Adrenal gland (tissue), 9 donors: ENCODE measurements at regions not wholly inside any gene's neighbourhood (a gene's known extent, or its start where the extent isn't known, plus 50 kb on each side); places are given as distances from the start of the nearest gene placed in this dataset.

Experiments
- DNase-seq, 7 donors: peaks; one replicate each; pipeline ENCODE4 v3.0.0-alpha.2; 2019 to 2020
- H3K27ac ChIP-seq, 5 donors: fragments of 200-600 bp; sonication (generic) in 4 of 5; 1 replicate in 3 of 5; 2 replicates in 2 of 5; pipeline versions ENCODE4 v1.5.1 to v1.8.0; 2016 to 2020; ENCODE audit warnings: mild to moderate bottlenecking in 1 of 5
- H3K27me3 ChIP-seq: fragments of 200-600 bp; 2 replicates; pipeline ENCODE4 v1.8.0; 2021
- H3K36me3 ChIP-seq, 2 donors: fragments of 200-600 bp; replicated peaks in 1 of 2; 1 replicate in 1 of 2; 2 replicates in 1 of 2; pipeline versions ENCODE4 v1.5.1 to v1.8.0; 2018 to 2022
- H3K4me1 ChIP-seq, 2 donors: fragments of 200-600 bp; replicated peaks in 1 of 2; 1 replicate in 1 of 2; 2 replicates in 1 of 2; pipeline versions ENCODE4 v1.5.1 to v1.8.0; 2018 to 2021
- H3K4me3 ChIP-seq, 4 donors: fragments of 200-600 bp; sonication (generic) in 3 of 4; one replicate each; pipeline ENCODE4 v1.5.1; 2016 to 2018
- H3K9me3 ChIP-seq, 3 donors: fragments of 200-600 bp; sonication (generic) in 1 of 3; replicated peaks in 1 of 3; 1 replicate in 2 of 3; 2 replicates in 1 of 3; pipeline versions ENCODE4 v1.5.1 to v1.8.0; 2016 to 2021
- POLR2A ChIP-seq, 2 donors: fragments of 450-650 bp; IDR thresholded peaks; one replicate each; pipeline ENCODE4 v1.6.1; 2017; ENCODE audit warnings: antibody characterized with exemption in 2 of 2, mild to moderate bottlenecking in 2 of 2, moderate library complexity in 1 of 2
- WGBS, 4 donors: extraction: QIAGEN DNeasy Blood & Tissue Kit in 2 of 4; methylation state at CpG; one replicate each; pipeline versions ENCODE4 v1.1.5 to v1.1.7; 2013 to 2017; 5-methylcytosine and 5-hydroxymethylcytosine counted together
- intact Hi-C, 2 donors: fragments of 100-400 bp; cut with DNase I; formaldehyde crosslinking; loops; one replicate each; pipeline versions ENCODE4 v1.14.1 to v1.15.0; 2022 to 2023
- TF ChIP-seq, protein P1 (sequence below), 6 experiments: fragments of 450-650 bp in 4 of 6; fragments of 200-600 bp in 2 of 6; sonication (generic) in 1 of 6; IDR thresholded peaks; 1 replicate in 5 of 6; 2 replicates in 1 of 6; pipeline versions ENCODE4 v1.5.1 to v1.8.0; 2016 to 2021; ENCODE audit warnings: antibody characterized with exemption in 6 of 6, mild to moderate bottlenecking in 2 of 6, moderate library complexity in 1 of 6
- donor health status: healthy with polysubstance abuse.
- donor health status: Bipolar disorder and iron deficiency.
- donor health status: DM: yes; HTN: yes; CAD: no.
- donor health status: DM: no; HTN: no; CAD: no.
- donor health status: DM: no; HTN: no; CAD: no.

DNA sequence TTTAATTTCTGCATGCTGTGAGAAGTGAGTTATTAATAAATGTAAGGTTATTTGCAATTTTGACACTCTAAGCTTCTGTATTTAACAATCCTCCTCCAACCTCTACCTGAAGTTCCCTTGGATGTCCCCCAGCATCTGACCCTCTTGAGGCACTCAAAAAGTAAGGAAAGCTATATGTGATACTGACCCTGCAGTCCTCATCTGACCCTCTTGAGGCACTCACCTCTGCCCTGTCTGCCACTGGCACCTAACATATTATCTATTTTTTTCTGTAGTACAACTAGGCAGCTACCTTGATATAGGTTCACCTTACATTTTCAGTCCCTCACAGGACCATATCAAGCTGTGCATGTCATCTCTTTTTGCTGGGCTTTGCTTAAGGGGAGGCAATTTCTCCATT lies 583.4 kb upstream of the PKDCC start:
- Histone ChIP-seq H3K9me3 (no peaks in the 10 kb centered on the region), H3K27me3 (no peaks in the 10 kb centered on the region), H3K4me1 (no peaks in the 10 kb centered on the region), H3K36me3 (no peaks in the 10 kb centered on the region), H3K27ac (no peak overlapping the region), H3K4me3 (no peak overlapping the region)
- intact Hi-C loops: no loop called here
- TF ChIP-seq, protein P1, sequence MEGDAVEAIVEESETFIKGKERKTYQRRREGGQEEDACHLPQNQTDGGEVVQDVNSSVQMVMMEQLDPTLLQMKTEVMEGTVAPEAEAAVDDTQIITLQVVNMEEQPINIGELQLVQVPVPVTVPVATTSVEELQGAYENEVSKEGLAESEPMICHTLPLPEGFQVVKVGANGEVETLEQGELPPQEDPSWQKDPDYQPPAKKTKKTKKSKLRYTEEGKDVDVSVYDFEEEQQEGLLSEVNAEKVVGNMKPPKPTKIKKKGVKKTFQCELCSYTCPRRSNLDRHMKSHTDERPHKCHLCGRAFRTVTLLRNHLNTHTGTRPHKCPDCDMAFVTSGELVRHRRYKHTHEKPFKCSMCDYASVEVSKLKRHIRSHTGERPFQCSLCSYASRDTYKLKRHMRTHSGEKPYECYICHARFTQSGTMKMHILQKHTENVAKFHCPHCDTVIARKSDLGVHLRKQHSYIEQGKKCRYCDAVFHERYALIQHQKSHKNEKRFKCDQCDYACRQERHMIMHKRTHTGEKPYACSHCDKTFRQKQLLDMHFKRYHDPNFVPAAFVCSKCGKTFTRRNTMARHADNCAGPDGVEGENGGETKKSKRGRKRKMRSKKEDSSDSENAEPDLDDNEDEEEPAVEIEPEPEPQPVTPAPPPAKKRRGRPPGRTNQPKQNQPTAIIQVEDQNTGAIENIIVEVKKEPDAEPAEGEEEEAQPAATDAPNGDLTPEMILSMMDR (IDR thresholded peaks at IDR 0.05): no peak
- TF ChIP-seq POLR2A (IDR thresholded peaks at IDR 0.05): no peak
- DNase-seq: no peak

DNA sequence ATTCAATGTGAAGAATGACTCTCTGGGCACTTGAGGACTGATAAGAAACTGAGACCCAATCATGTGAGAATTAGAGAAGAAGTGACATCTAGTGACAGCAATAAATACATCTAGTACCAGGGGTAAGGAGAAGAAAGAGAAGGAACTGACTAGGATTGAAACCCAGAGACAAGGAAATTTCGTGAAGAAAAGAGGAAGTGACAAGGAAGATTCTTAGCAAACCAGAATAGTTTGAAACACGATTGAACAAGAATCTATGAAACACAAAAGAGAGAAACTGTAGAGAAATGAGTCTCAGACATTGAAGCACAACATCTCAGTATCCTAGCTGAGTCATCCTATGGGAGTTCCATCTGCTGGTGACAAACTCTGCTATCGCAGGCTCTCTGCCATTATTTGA lies 571.9 kb upstream of the PKDCC start:
- no peaks in the 10 kb centered on the region for H3K36me3 ChIP-seq
- intact Hi-C loops: no loop called here
- no peaks in the 10 kb centered on the region for H3K9me3 ChIP-seq
- 70 to 75% (median 72%) methylated on average over 3 of the region's 3 CpGs for WGBS, 4 donors
- H3K4me3 ChIP-seq: no peak overlapping the region
- H3K27me3 ChIP-seq: no peaks in the 10 kb centered on the region
- no peak for DNase-seq
- TF ChIP-seq POLR2A (IDR thresholded peaks at IDR 0.05): no peak
- TF ChIP-seq, protein P1 (IDR thresholded peaks at IDR 0.05): no peak
- H3K4me1 ChIP-seq: no peaks in the 10 kb centered on the region
- H3K27ac ChIP-seq: no peak overlapping the region

DNA sequence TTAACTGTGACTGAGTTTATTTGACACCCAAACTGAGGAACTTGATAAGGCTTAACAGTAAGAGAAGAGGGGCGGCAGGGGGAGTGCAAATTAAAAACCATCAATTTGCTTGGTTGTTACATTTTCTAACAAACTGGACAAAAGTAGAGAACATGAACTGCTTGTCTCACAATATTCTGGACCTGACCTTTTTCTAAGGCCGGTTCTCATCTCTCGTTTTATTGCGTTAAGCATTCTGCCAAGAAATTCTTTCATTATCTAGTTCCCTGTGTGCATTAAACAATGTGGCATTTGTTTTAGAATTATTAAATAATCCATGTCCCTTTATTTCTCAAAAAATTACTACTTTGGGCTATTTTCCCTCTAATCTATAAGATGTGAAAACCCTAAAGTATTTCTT lies 565.2 kb upstream of the PKDCC start:
- Histone ChIP-seq H3K27me3 (no peaks in the 10 kb centered on the region), H3K27ac (no peak overlapping the region), H3K9me3 (no peaks in the 10 kb centered on the region), H3K36me3 (no peaks in the 10 kb centered on the region), H3K4me3 (no peak overlapping the region), H3K4me1 (no peaks in the 10 kb centered on the region)
- no peak for DNase-seq
- no peak for TF ChIP-seq POLR2A (IDR thresholded peaks at IDR 0.05)
- TF ChIP-seq, protein P1 (IDR thresholded peaks at IDR 0.05): no peak
- WGBS, 4 donors: 59 to 71% (median 62%) methylated on average over 4 of the region's 4 CpGs
- intact Hi-C loops: no loop called here

DNA sequence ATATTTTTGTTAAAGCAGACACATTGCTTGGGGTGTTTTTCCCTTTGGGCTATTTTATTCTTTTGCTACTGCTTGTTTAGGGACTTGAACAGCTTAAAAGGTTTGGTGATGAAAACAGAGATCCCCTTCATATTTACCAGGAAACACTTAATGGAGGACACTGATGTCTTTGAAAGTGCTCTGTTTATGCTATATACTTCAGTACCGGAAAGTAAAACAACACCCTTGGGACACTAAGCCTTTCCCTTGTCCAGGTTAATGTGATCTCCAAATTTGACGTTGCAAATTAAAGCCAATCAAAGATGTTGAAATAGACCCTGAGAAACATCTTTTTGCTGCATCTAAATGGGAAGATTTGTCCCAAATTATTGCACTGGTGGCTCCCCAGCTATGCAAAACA lies 564.6 kb upstream of the PKDCC start:
- no peaks in the 10 kb centered on the region for H3K4me1 ChIP-seq
- no peaks in the 10 kb centered on the region for H3K9me3 ChIP-seq
- TF ChIP-seq, protein P1 (IDR thresholded peaks at IDR 0.05): no peak
- TF ChIP-seq POLR2A (IDR thresholded peaks at IDR 0.05): no peak
- no peak overlapping the region for H3K4me3 ChIP-seq
- H3K27ac ChIP-seq: no peak overlapping the region
- 60 to 70% (median 64%) methylated on average over 2 of the region's 2 CpGs for WGBS, 4 donors
- intact Hi-C loops: no loop called here
- no peak for DNase-seq
- no peaks in the 10 kb centered on the region for H3K27me3 ChIP-seq
- no peaks in the 10 kb centered on the region for H3K36me3 ChIP-seq
